ENCODE measurements at regions not wholly inside any gene's neighbourhood (a gene's known extent, or its start where the extent isn't known, plus 50 kb on each side); places are given as distances from the start of the nearest gene placed in this dataset.

DNA sequence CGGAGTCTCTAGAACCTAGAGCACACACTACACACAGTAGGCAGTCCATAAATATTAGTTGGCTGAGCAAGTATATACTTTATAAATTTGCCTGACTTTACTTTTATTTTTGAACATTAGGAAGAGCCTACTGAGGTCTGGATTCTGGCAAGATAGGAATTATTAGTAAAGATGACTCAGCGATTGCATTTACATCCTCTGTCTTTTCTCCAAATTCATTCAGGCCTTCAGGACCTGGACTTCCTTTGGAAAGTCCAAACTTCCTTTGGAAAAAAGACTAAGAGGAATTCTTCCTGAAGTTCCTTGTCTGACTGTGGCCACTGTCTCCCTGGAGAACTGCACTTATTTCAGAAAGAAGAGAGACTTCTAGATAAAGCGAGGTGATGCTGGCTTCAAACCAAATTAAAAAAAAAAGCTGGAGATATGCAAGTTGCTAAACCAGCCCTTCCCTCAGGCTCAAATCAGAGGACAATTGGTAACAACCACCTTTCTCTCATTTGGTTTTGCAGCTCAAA, 251.3 kb downstream of the GAS1 start:
- Mint-ChIP-seq H3K4me1 (no peaks in the 10 kb centered on the region), H3K36me3 (no peaks in the 10 kb centered on the region)

DNA sequence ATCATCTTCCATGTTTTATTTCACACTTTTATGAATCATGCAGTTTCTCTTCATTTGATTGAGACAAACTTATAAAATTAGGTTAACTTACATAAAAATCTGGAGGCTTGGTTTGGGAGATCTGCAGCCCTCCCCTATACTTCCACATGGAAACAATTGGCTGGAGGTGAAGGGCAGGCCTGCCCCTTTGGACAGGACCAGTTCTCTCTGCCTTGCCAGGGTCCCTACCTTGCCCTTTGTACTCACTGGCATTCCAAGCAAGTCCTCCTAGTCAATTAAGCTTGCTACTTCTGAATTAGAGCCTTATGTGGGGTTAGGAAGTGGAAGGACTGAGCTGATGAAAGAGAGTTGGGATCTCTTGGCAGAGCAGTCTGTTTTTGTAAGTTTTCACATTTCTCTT, 257.3 kb downstream of the GAS1 start:
- H3K27ac Mint-ChIP-seq, result no peak overlapping the region
- no peak overlapping the region for H3K4me3 Mint-ChIP-seq
- peaks cover 13% of the 10 kb centered on the region for H3K27me3 Mint-ChIP-seq
- no peak for ATAC-seq
- no peaks in the 10 kb centered on the region for H3K9me3 Mint-ChIP-seq
- H3K4me1 Mint-ChIP-seq, result no peaks in the 10 kb centered on the region
- H3K36me3 Mint-ChIP-seq, result no peaks in the 10 kb centered on the region

More for the DNA sequence above, 251.3 kb downstream of the GAS1 start:
- ATAC-seq, result no peak
- Mint-ChIP-seq H3K27ac (no peak overlapping the region), H3K27me3 (peaks cover 13% of the 10 kb centered on the region), H3K9me3 (no peaks in the 10 kb centered on the region), H3K4me3 (no peak overlapping the region)

DNA sequence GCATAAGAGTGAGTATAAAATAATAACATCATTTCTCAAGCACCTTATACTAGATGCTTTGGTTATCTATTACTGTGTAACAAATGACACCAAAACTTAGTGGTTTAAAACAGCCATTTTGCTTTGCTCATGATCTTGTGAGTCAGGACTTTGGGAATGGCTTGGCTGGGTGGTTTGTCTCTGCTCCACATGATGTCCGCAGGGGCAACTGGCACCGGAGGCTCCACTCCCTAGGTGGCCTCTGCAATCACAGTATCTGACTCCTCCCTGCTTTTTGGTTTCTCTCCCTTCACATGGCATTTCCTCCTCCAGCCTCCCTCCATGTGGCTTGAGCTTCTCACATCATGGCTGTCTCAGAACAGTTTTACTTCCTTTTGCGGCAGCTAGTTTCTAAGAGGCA, 259.5 kb downstream of the GAS1 start:
- Mint-ChIP-seq H3K27ac (no peak overlapping the region), H3K36me3 (no peaks in the 10 kb centered on the region), H3K27me3 (peaks cover 7% of the 10 kb centered on the region), H3K9me3 (no peaks in the 10 kb centered on the region), H3K4me1 (no peaks in the 10 kb centered on the region), H3K4me3 (no peak overlapping the region)
- ATAC-seq, result no peak

DNA sequence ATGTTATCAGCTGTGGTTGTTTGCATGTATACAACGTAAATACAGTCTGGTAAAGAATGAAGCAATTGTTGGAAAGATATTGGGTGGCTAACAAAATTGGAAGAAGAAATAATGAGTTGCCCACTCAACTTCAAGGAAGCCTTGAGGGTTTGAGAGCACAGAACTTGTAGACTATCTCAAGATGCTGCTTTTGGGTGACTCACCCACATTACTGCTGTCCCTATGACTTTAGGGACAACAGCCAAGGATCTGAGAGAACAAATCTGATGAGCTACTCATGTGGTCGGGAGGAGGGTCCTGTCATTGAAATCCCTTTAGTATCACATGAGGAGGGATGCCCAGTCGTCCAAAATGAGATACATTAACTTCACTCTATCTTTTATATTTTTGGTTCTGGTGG, 261.8 kb downstream of the GAS1 start:
- H3K27me3 Mint-ChIP-seq, result no peaks in the 10 kb centered on the region
- no peaks in the 10 kb centered on the region for H3K36me3 Mint-ChIP-seq
- no peak overlapping the region for H3K27ac Mint-ChIP-seq
- H3K4me3 Mint-ChIP-seq, result no peak overlapping the region
- no peaks in the 10 kb centered on the region for H3K9me3 Mint-ChIP-seq
- H3K4me1 Mint-ChIP-seq, result no peaks in the 10 kb centered on the region
- ATAC-seq, result no peak

DNA sequence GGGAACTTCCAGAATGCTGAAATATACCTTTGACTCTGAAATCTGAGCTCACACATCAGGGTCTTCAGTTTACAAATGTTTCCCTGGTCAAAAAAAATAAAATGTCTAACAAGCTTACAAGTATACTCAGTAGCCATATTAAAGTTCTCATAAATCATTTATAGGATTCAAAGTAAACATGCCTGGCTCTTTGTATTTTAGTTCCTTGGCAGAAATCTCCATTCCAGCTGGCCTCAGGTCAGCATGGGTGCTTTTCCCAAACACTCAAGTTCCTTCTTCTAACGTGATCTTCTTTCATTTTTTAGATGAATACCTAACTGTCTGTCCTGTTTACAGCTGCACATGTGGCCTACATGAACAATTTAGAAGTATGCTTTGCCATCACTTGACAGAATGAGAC, 263.2 kb downstream of the GAS1 start:
- no peaks in the 10 kb centered on the region for H3K4me1 Mint-ChIP-seq
- no peak overlapping the region for H3K27ac Mint-ChIP-seq
- H3K9me3 Mint-ChIP-seq, result no peaks in the 10 kb centered on the region
- ATAC-seq, result no peak
- no peaks in the 10 kb centered on the region for H3K36me3 Mint-ChIP-seq
- H3K27me3 Mint-ChIP-seq, result no peaks in the 10 kb centered on the region
- H3K4me3 Mint-ChIP-seq, result no peak overlapping the region

DNA sequence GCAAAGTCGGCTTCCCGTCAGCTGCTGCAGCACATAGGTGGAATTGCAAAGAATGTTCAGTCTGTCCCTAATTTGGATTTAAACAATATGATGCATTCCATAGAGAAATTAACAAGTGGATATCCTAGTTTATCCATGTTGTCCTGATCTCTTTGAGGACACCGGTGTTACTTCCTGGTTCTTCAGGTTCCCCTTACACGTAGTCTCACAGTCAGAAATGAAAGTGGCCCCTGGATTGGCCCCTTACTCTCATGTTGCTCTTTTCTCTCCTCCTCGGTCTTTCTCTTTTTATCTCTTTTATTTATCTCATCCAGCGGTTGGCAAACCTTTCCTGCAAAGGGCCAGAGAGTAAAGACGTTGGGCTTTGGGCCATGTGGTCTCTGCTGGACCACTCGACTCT, 265.1 kb downstream of the GAS1 start:
- Mint-ChIP-seq H3K27me3 (no peaks in the 10 kb centered on the region), H3K4me3 (peak overlapping the region; percentile 32), H3K27ac (no peak overlapping the region), H3K4me1 (no peaks in the 10 kb centered on the region), H3K9me3 (no peaks in the 10 kb centered on the region), H3K36me3 (no peaks in the 10 kb centered on the region)
- no peak for ATAC-seq

DNA sequence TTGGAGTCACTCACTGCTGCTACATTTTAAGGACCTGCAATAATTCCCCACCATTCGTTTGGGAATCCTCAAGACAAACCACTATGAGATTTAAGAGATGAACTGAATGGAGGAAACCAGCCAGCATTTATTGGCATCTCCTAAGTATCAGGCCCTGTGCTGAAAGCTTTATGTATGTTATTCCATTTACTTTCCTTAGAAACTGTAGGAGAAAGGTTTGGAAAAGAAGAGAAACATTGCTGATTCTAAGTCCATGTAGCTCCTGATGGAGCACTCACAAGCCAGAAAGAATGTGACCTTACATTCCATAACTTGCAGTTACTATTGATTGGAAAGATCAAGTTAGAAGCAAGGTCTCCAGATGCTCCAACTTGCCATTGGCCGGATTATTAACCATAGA, 267.4 kb downstream of the GAS1 start:
- H3K9me3 Mint-ChIP-seq, result no peaks in the 10 kb centered on the region
- ATAC-seq, result no peak
- no peak overlapping the region for H3K27ac Mint-ChIP-seq
- no peak overlapping the region for H3K4me3 Mint-ChIP-seq
- H3K4me1 Mint-ChIP-seq, result no peaks in the 10 kb centered on the region
- H3K27me3 Mint-ChIP-seq, result no peaks in the 10 kb centered on the region
- no peaks in the 10 kb centered on the region for H3K36me3 Mint-ChIP-seq

DNA sequence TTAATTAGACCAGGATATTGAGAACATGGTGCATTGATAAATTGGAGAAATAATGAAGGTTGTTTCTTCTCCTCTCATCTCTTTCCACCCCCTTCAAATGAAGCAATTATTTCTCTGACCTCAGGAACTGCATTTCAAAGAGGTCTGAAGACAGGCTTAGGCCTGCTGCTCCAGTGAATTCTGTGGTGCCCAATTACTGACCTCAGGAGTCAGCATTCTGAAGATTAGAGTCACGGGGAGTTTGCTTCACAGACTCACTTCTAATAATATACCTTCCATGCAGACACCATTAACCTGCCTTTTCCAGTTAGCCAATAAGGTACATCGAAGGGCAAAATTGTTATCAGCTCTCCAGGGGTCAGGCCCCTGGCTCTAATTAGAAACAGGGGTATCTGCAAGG, 270.9 kb downstream of the GAS1 start:
- Mint-ChIP-seq H3K4me1 (no peaks in the 10 kb centered on the region), H3K27ac (no peak overlapping the region), H3K9me3 (no peaks in the 10 kb centered on the region), H3K27me3 (no peaks in the 10 kb centered on the region), H3K4me3 (no peak overlapping the region), H3K36me3 (no peaks in the 10 kb centered on the region)
- ATAC-seq, result no peak

DNA sequence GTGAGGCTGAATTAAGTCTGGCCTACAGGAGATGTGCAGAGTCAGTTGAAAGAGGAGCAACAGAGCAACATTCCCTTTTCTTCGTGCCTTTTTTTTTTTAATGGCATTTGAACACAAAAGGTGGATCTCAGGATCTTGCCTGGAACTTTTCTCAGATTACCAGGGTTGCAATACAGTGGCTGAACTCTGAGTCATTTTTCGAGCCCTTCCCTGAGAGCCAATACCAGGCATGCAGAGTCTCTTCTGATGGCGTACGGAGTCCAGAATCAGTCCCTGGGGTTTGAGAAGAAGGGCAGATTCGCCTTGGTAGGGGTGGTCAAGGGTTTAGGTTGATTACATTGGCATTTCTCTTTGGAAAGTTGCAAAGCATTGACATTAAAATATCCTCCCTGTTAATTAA, 271.5 kb downstream of the GAS1 start:
- no peaks in the 10 kb centered on the region for H3K4me1 Mint-ChIP-seq
- H3K27ac Mint-ChIP-seq, result no peak overlapping the region
- ATAC-seq, result no peak
- H3K9me3 Mint-ChIP-seq, result no peaks in the 10 kb centered on the region
- no peaks in the 10 kb centered on the region for H3K27me3 Mint-ChIP-seq
- no peak overlapping the region for H3K4me3 Mint-ChIP-seq
- no peaks in the 10 kb centered on the region for H3K36me3 Mint-ChIP-seq

DNA sequence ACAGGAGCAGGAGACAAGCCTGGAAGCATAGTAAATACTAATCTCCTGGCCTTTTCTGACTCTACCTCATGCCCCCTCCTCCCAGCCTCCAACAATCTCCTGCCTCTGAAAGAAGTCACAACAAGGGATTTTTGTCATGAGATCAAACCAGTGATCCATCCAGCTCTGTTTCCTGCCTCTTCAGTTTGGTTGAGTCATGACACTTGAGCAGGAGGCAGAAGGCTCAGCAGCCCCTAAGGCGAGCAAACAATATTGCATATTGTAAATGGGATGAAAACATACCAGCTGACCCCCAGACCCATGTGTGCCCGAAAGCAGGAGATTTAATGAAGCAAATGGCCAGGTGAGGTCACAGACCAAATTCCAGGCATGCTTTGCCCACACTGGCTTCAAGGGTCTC, 272.8 kb downstream of the GAS1 start:
- no peaks in the 10 kb centered on the region for H3K4me1 Mint-ChIP-seq
- no peak for ATAC-seq

DNA sequence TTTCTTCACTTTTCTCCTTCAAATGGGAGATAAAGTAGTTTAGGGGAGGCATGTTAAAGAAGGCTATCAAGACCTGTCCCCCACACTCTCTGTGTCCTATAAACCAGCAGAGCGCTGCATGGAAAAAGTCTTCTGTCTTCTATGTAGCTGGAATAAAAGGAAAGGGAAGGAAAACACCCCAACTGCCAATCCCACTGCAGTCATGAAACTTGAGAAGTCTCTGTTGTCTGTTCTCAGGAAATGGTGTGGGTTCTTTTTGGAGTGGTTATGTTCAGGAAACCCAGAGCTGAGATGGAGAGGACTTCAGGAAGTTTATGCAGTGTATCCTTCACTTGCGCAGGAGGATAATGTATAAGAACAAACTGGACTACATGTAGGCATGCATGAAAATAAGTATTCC, 274.3 kb downstream of the GAS1 start:
- Mint-ChIP-seq H3K36me3 (no peaks in the 10 kb centered on the region), H3K4me1 (no peaks in the 10 kb centered on the region), H3K27me3 (no peaks in the 10 kb centered on the region), H3K4me3 (no peak overlapping the region), H3K9me3 (peaks cover 3% of the 10 kb centered on the region), H3K27ac (no peak overlapping the region)
- no peak for ATAC-seq

More for the DNA sequence above, 272.8 kb downstream of the GAS1 start:
- no peaks in the 10 kb centered on the region for H3K27me3 Mint-ChIP-seq
- no peaks in the 10 kb centered on the region for H3K36me3 Mint-ChIP-seq
- H3K4me3 Mint-ChIP-seq, result no peak overlapping the region
- H3K9me3 Mint-ChIP-seq, result peaks cover 3% of the 10 kb centered on the region
- H3K27ac Mint-ChIP-seq, result no peak overlapping the region

DNA sequence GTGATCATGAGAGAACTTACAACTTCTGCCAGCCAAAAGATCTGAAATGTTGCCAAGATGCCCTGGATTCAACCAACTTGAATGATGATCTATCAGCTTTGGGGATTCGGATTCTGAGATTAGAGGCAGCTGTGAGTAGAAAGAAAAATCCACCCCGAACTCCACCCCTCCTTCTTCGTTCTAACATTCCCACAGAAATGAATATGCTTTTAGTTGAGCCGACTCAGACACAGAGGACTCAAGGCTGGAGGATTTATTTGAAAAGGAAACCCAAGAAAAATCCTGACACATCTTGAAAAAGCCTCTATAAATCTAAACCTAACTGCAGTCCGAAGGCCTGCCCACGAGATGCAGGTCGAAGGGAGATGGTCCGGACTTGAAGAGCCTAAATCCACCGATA, 275.0 kb downstream of the GAS1 start:
- no peak overlapping the region for H3K27ac Mint-ChIP-seq
- H3K27me3 Mint-ChIP-seq, result no peaks in the 10 kb centered on the region
- no peaks in the 10 kb centered on the region for H3K4me1 Mint-ChIP-seq
- no peaks in the 10 kb centered on the region for H3K36me3 Mint-ChIP-seq
- peaks cover 3% of the 10 kb centered on the region for H3K9me3 Mint-ChIP-seq
- no peak overlapping the region for H3K4me3 Mint-ChIP-seq
- ATAC-seq, result no peak

DNA sequence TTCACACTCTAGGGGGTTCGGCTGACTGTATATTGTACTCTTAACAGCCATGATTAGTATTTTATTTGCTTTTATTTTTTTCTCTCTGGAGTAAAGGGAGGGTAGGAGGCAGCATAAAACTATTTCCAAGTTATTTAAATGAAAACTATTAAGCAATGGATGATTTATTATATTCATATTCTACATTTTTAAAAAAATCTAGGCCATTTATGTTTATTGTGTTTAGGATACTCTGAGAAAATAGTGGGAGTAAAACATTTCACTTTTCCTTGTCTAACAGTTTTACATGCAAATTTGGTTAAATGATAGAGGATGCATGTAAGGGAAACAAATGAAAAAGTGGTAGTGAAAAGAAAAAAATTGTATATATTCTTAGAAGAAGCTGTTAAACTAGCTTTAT, 276.3 kb downstream of the GAS1 start:
- Mint-ChIP-seq H3K27me3 (no peaks in the 10 kb centered on the region), H3K4me3 (no peak overlapping the region), H3K4me1 (no peaks in the 10 kb centered on the region), H3K36me3 (no peaks in the 10 kb centered on the region), H3K27ac (no peak overlapping the region), H3K9me3 (peaks cover 3% of the 10 kb centered on the region)
- ATAC-seq, result no peak

DNA sequence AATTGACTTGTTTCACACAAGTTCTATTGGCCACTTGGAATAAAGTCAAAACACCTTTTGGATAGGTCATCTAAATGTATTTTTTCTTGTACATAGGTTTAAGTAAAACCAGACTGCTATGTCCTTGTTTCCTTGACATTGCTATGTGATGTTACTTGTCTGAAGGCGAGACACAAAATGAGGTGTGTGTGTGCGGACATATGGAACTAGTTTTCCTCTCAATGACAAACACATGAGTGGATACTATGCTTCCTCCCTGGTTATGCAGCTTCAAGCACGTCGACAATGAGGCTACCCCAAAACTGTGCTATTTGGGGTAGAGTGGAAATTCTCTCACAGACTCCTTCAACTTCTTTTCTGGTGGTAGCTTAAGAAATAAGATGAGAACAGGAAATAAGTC, 276.8 kb downstream of the GAS1 start:
- H3K27ac Mint-ChIP-seq, result no peak overlapping the region
- H3K27me3 Mint-ChIP-seq, result no peaks in the 10 kb centered on the region
- ATAC-seq, result no peak
- no peaks in the 10 kb centered on the region for H3K4me1 Mint-ChIP-seq
- no peak overlapping the region for H3K4me3 Mint-ChIP-seq
- peaks cover 3% of the 10 kb centered on the region for H3K9me3 Mint-ChIP-seq
- H3K36me3 Mint-ChIP-seq, result no peaks in the 10 kb centered on the region

DNA sequence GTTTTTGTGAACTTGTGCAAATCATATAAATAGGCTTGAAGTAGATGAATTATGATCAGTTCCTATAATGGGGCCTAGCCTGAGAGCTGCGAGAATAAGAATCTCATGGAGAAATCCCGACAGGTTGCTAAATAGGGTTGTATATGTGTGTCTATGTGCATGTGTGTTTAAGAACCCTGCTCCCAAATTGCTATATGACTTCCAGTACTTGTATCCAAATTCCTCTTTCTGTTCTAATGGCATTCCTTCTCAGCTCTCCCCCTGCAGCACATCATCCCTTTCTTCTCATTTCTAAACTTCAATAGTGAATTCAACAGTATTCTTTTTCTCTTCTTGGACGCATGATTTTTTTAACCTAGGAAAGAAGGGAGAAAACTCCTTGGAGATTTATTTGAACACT, 277.2 kb downstream of the GAS1 start:
- no peaks in the 10 kb centered on the region for H3K36me3 Mint-ChIP-seq
- no peaks in the 10 kb centered on the region for H3K4me1 Mint-ChIP-seq
- no peak overlapping the region for H3K27ac Mint-ChIP-seq
- H3K27me3 Mint-ChIP-seq, result no peaks in the 10 kb centered on the region
- H3K4me3 Mint-ChIP-seq, result no peak overlapping the region
- no peak for ATAC-seq
- H3K9me3 Mint-ChIP-seq, result peaks cover 3% of the 10 kb centered on the region

DNA sequence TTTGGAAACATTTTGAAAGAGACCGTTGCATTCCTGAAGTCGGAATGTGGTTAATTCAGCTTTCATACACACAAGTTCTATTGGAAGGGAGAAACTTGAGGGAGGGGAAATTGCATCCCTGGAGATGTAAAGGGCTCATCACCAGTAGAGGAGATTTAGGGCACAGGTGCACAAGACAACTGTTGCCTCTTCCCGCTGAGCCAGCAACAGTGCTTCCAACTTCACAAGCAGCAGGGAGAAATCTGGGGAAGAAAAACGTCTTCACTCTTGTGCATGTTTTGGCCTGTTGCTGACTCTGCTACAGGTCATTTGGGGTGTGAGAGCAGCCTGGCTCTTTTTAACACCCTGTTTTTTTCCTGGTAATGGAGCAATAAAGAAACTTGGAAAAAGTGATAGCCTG, 277.9 kb downstream of the GAS1 start:
- Mint-ChIP-seq H3K36me3 (no peaks in the 10 kb centered on the region), H3K9me3 (peaks cover 3% of the 10 kb centered on the region), H3K27me3 (no peaks in the 10 kb centered on the region), H3K27ac (no peak overlapping the region), H3K4me1 (no peaks in the 10 kb centered on the region), H3K4me3 (no peak overlapping the region)
- ATAC-seq, result no peak

DNA sequence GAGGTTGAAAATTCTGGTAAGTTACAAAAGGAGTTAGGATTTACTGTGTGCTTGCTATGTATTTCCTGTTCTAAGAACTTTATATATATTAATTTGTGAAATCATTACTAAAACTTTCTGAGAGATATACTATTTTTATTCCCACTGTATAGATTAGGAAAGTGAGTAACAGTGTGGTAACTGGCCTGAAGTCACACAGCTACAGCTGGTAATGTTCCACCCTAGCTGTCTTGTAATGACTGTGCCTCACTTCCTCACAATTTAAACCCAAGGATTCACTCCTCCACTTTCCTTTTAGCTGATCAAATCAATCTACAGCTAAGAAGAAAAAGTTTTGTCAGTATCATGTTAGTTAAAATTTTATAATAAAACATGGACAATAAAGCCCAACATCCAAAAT, 278.8 kb downstream of the GAS1 start:
- H3K4me3 Mint-ChIP-seq, result no peak overlapping the region
- no peak for ATAC-seq
- no peaks in the 10 kb centered on the region for H3K27me3 Mint-ChIP-seq
- H3K27ac Mint-ChIP-seq, result no peak overlapping the region
- H3K9me3 Mint-ChIP-seq, result peaks cover 3% of the 10 kb centered on the region
- H3K4me1 Mint-ChIP-seq, result no peaks in the 10 kb centered on the region
- H3K36me3 Mint-ChIP-seq, result no peaks in the 10 kb centered on the region

Data from stimulated activated memory B cell treated with anti-CD40 and anti-IgM and Interleukin-4, amounts not matched to agents 10 μg/mL and 1 μg/mL and 100 μg/mL, for 72 hours (primary cell).